A549 (cell line): ENCODE measurements at regions not wholly inside any gene's neighbourhood (a gene's known extent, or its start where the extent isn't known, plus 50 kb on each side); places are given as distances from the start of the nearest gene placed in this dataset.

Experiments used
- ATAC-seq, 2 experiments: fragments of 200-7000 bp in 1 of 2; fragments of >200 bp in 1 of 2; cut with Nextera tagmentation in 1 of 2; cut with Tn5 transposase in 1 of 2; 3 replicates each; pipeline versions ENCODE4 v1.8.0 to v1.9.1; 2018 to 2020; ENCODE audit warnings: mild to moderate bottlenecking in 1 of 2, moderate library complexity in 1 of 2
- CTCF ChIA-PET: fragments of 300-600 bp; sonication (Branson Sonifier 250); formaldehyde crosslinking; extraction: SDS; loops from one replicate; lab custom pipeline; 2021; ENCODE audit warnings: antibody characterized with exemption, inconsistent platforms; lab: Yijun Ruan, JAX
- POLR2A ChIA-PET: fragments of 350-600 bp; formaldehyde crosslinking; extraction: SDS; loops from one replicate; lab custom pipeline; 2021; ENCODE audit warnings: antibody characterized with exemption, inconsistent platforms; lab: Yijun Ruan, JAX
- DNase-seq, 2 experiments: peaks; one replicate each; pipeline versions ENCODE4 v3.0.0 to v3.0.0-alpha.2; 2011 to 2016; ENCODE audit warnings: low read depth in 1 of 2, low spot score in 1 of 2
- FAIRE-seq: peaks from 2 replicates; lab custom pipeline; 2011; peaks lifted over from hg19 to GRCh38; lab: Jason Lieb, UNC
- H3K27ac ChIP-seq, 2 experiments: fragments of >200 bp; sonication (Bioruptor Twin); formaldehyde crosslinking; 3 replicates each; pipeline ENCODE4 v1.5.1; 2016 to 2017
- H3K4me1 ChIP-seq: fragments of >200 bp; sonication (Bioruptor Twin); formaldehyde crosslinking; 3 replicates; pipeline ENCODE4 v1.6.1; 2016
- H3K4me2 ChIP-seq: fragments of >200 bp; sonication (Bioruptor Twin); formaldehyde crosslinking; 3 replicates; pipeline ENCODE4 v1.6.1; 2016
- H3K4me3 ChIP-seq: fragments of >200 bp; sonication (Bioruptor Twin); formaldehyde crosslinking; 3 replicates; pipeline ENCODE4 v1.5.1; 2016
- H3K9me3 ChIP-seq: fragments of >200 bp; sonication (Bioruptor Twin); formaldehyde crosslinking; 3 replicates; pipeline ENCODE4 v1.6.1; 2016
- BHLHE40 ChIP-seq: IDR thresholded peaks from 2 replicates; pipeline ENCODE4 v1.6.1; 2012; ENCODE audit warnings: low read depth, low read length, inconsistent platforms
- CHD2 ChIP-seq: fragments of 150-350 bp; IDR thresholded peaks from 2 replicates; pipeline ENCODE4 v1.6.1; 2014; ENCODE audit warnings: low read length; ENCODE audit not compliant: partially characterized antibody
- EHF ChIP-seq: fragments of 250-450 bp; sonication (Bioruptor Pico); IDR thresholded peaks from 2 replicates; pipeline ENCODE4 v1.5.0; 2020; ENCODE audit warnings: mild to moderate bottlenecking
- EHMT2 ChIP-seq: fragments of 200-600 bp; sonication (generic); IDR thresholded peaks from 2 replicates; pipeline ENCODE4 v1.6.1; 2016; ENCODE audit warnings: antibody characterized with exemption, low read depth, mild to moderate bottlenecking, moderate library complexity
- ELK1 ChIP-seq: fragments of 150-350 bp; IDR thresholded peaks from 2 replicates; pipeline ENCODE4 v1.6.1; 2014; ENCODE audit warnings: low read depth, mild to moderate bottlenecking, low read length
- ESRRA ChIP-seq: fragments of 150-350 bp; IDR thresholded peaks from 2 replicates; pipeline ENCODE4 v1.6.1; 2014; ENCODE audit warnings: mild to moderate bottlenecking, low read length, borderline replicate concordance
- HDAC2 ChIP-seq: fragments of 200-600 bp; sonication (generic); IDR thresholded peaks from 2 replicates; pipeline ENCODE4 v1.6.1; 2016
- HEYL ChIP-seq: fragments of 250-450 bp; sonication (Bioruptor Pico); IDR thresholded peaks from 2 replicates; pipeline ENCODE4 v1.8.0; 2021; ENCODE audit warnings: mild to moderate bottlenecking, moderate library complexity
- HOXA7 ChIP-seq: fragments of 250-450 bp; sonication (Bioruptor Pico); IDR thresholded peaks from 2 replicates; pipeline ENCODE4 v1.5.0; 2020; ENCODE audit warnings: mild to moderate bottlenecking, moderate library complexity
- HOXB13 ChIP-seq: fragments of 250-450 bp; sonication (Bioruptor Pico); IDR thresholded peaks from 2 replicates; pipeline ENCODE4 v1.5.0; 2020; ENCODE audit warnings: low read depth, mild to moderate bottlenecking, moderate library complexity
- HOXB5 ChIP-seq: fragments of 250-450 bp; sonication (Bioruptor Pico); IDR thresholded peaks from 2 replicates; pipeline ENCODE4 v1.5.0; 2020; ENCODE audit warnings: mild to moderate bottlenecking, moderate library complexity
- JUN ChIP-seq, 2 experiments: fragments of >200 bp; sonication (Bioruptor Twin); formaldehyde crosslinking; IDR thresholded peaks; 2 replicates in 1 of 2; 3 replicates in 1 of 2; pipeline ENCODE4 v1.6.1; 2016 to 2017
- JUNB ChIP-seq: fragments of >200 bp; sonication (Bioruptor Twin); formaldehyde crosslinking; IDR thresholded peaks from 2 replicates; pipeline ENCODE4 v1.6.1; 2016
- MAFK ChIP-seq: fragments of 450-650 bp; IDR thresholded peaks from 2 replicates; pipeline ENCODE4 v1.6.1; 2014; ENCODE audit not compliant: partially characterized antibody
- NFE2L2 ChIP-seq: fragments of 150-350 bp; conservative IDR thresholded peaks from 2 replicates; pipeline ENCODE4 v1.6.1; 2014; ENCODE audit warnings: low read length
- POLR2A ChIP-seq: IDR thresholded peaks from 2 replicates; pipeline ENCODE4 v1.6.1; 2012; ENCODE audit warnings: mild to moderate bottlenecking, low read length
- POLR2AphosphoS2 ChIP-seq: conservative IDR thresholded peaks from 2 replicates; pipeline ENCODE4 v1.6.1; 2012; ENCODE audit warnings: low read length, improper control_type of control experiment, inconsistent platforms
- RCOR1 ChIP-seq: fragments of 150-350 bp; IDR thresholded peaks from 2 replicates; pipeline ENCODE4 v1.6.1; 2014; ENCODE audit warnings: antibody characterized with exemption, low read length, low read depth
- RNF2 ChIP-seq: fragments of 200-600 bp; sonication (generic); IDR thresholded peaks from 2 replicates; pipeline ENCODE4 v1.6.1; 2016; ENCODE audit warnings: low read depth, mild to moderate bottlenecking, antibody characterized with exemption, moderate library complexity, borderline replicate concordance
- SMC3 ChIP-seq: fragments of >200 bp; sonication (Bioruptor Twin); formaldehyde crosslinking; IDR thresholded peaks from 3 replicates; pipeline ENCODE4 v1.6.1; 2018; ENCODE audit warnings: inconsistent platforms
- SREBF2 ChIP-seq: fragments of 450-650 bp; IDR thresholded peaks from 2 replicates; pipeline ENCODE4 v1.6.1; 2014; ENCODE audit warnings: mild to moderate bottlenecking, moderate library complexity
- TFCP2L1 ChIP-seq: fragments of 250-450 bp; sonication (Bioruptor Pico); IDR thresholded peaks from 2 replicates; pipeline ENCODE4 v1.5.0; 2021; ENCODE audit warnings: mild to moderate bottlenecking
- USF2 ChIP-seq: fragments of 450-650 bp; IDR thresholded peaks from 2 replicates; pipeline ENCODE4 v1.6.1; 2014; ENCODE audit warnings: antibody characterized with exemption
- ZFP36 ChIP-seq: fragments of 450-650 bp; IDR thresholded peaks from 2 replicates; pipeline ENCODE4 v1.6.1; 2014; ENCODE audit warnings: borderline replicate concordance; ENCODE audit not compliant: partially characterized antibody
- WGBS: methylation state at CpG from one replicate; pipeline ENCODE4 v1.1.6; 2017; ENCODE audit errors: missing lambda C conversion rate; 5-methylcytosine and 5-hydroxymethylcytosine counted together
- TF ChIP-seq, protein P1 (sequence below): fragments of >200 bp; sonication (Bioruptor Twin); formaldehyde crosslinking; IDR thresholded peaks from 3 replicates; pipeline ENCODE4 v1.5.1; 2016
- TF ChIP-seq, protein P2 (sequence below): fragments of 250-450 bp; sonication (Bioruptor Pico); IDR thresholded peaks from 2 replicates; pipeline ENCODE4 v1.5.0; 2021; ENCODE audit warnings: mild to moderate bottlenecking, moderate library complexity, borderline replicate concordance
- TF ChIP-seq, protein P3 (sequence below): IDR thresholded peaks from 2 replicates; pipeline ENCODE4 v1.6.1; 2012
- TF ChIP-seq, protein P4 (sequence below): fragments of >200 bp; sonication (Bioruptor Twin); formaldehyde crosslinking; IDR thresholded peaks from 3 replicates; pipeline ENCODE4 v1.6.1; 2016
- TF ChIP-seq, protein P5 (sequence below): fragments of >200 bp; sonication (Bioruptor Twin); formaldehyde crosslinking; IDR thresholded peaks from 2 replicates; pipeline ENCODE4 v1.6.1; 2016

DNA sequence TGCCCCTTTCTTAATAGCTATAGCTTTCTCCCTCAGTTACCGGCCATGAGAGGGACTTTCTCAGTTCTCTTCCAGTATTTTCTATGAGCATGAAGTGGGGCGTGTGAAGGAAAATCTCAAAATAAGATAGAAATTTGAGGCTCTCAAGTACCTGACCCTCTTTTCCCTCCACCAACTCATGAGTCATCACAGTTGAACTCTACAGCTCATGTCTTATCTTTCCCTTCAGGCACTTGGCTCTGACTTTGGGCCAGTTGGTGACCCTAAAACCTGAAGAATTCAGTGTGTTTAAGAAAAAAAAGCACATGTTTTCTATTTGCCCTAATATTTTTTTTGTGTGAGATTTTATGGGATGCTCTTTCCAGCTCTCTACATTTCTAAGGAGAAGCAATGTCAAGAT lies 896.7 kb upstream of the ZEB2 start:
- Histone ChIP-seq H3K4me1 (no peaks in the 10 kb centered on the region), H3K27ac (no peak overlapping the region), H3K4me2 (no peak overlapping the region), H3K4me3 (no peak overlapping the region), H3K9me3 (peaks cover 6% of the 10 kb centered on the region; the same call in 2 of the 3 replicates)
- POLR2A ChIA-PET, result interaction anchor here (0.6 kb wide), 1 partner anchor 898 kb away, joined by 6 read pairs; no protein-coding TSS in a partner anchor
- FAIRE-seq (no peak), ATAC-seq (no peak), DNase-seq (no peak)
- TF ChIP-seq SREBF2, result no peak
- TF ChIP-seq, protein P1, sequence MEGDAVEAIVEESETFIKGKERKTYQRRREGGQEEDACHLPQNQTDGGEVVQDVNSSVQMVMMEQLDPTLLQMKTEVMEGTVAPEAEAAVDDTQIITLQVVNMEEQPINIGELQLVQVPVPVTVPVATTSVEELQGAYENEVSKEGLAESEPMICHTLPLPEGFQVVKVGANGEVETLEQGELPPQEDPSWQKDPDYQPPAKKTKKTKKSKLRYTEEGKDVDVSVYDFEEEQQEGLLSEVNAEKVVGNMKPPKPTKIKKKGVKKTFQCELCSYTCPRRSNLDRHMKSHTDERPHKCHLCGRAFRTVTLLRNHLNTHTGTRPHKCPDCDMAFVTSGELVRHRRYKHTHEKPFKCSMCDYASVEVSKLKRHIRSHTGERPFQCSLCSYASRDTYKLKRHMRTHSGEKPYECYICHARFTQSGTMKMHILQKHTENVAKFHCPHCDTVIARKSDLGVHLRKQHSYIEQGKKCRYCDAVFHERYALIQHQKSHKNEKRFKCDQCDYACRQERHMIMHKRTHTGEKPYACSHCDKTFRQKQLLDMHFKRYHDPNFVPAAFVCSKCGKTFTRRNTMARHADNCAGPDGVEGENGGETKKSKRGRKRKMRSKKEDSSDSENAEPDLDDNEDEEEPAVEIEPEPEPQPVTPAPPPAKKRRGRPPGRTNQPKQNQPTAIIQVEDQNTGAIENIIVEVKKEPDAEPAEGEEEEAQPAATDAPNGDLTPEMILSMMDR, result no peak
- TF ChIP-seq HOXB5 (CRISPR knock-in tag), result no peak
- TF ChIP-seq ESRRA, result no peak
- TF ChIP-seq HDAC2, result no peak
- TF ChIP-seq HEYL (CRISPR knock-in tag), result no peak
- no peak for TF ChIP-seq USF2
- no peak for TF ChIP-seq ZFP36
- TF ChIP-seq BHLHE40, result no peak
- no peak for TF ChIP-seq ELK1
- TF ChIP-seq JUNB, result no peak
- no peak for TF ChIP-seq MAFK
- TF ChIP-seq HOXB13 (CRISPR knock-in tag), result no peak
- TF ChIP-seq, protein P2, sequence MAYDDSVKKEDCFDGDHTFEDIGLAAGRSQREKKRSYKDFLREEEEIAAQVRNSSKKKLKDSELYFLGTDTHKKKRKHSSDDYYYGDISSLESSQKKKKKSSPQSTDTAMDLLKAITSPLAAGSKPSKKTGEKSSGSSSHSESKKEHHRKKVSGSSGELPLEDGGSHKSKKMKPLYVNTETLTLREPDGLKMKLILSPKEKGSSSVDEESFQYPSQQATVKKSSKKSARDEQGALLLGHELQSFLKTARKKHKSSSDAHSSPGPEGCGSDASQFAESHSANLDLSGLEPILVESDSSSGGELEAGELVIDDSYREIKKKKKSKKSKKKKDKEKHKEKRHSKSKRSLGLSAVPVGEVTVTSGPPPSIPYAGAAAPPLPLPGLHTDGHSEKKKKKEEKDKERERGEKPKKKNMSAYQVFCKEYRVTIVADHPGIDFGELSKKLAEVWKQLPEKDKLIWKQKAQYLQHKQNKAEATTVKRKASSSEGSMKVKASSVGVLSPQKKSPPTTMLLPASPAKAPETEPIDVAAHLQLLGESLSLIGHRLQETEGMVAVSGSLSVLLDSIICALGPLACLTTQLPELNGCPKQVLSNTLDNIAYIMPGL (CRISPR knock-in tag), result no peak
- no peak for TF ChIP-seq HOXA7 (CRISPR knock-in tag)
- WGBS, result 69% methylated on average over 2 of the region's 2 CpGs
- CTCF ChIA-PET, result no interaction called here

- no peak for FAIRE-seq
- H3K27ac ChIP-seq, result no peak overlapping the region
- H3K4me1 ChIP-seq, result no peaks in the 10 kb centered on the region
- peak in 1 of 2 experiments; percentile 6 for DNase-seq
- POLR2A ChIA-PET, result no interaction called here
- H3K9me3 ChIP-seq, result no peaks in the 10 kb centered on the region; the same call in 2 of the 3 replicates
- TF ChIP-seq CHD2 (no peak), SMC3 (no peak), JUN (IDR thresholded peaks at IDR 0.05) (no peak), TFCP2L1 (no peak), POLR2A (no peak), RNF2 (no peak), ZFP36 (no peak), RCOR1 (no peak), EHMT2 (no peak), NFE2L2 (no peak), EHF (CRISPR knock-in tag) (no peak), POLR2AphosphoS2 (no peak)
- TF ChIP-seq, protein P3, sequence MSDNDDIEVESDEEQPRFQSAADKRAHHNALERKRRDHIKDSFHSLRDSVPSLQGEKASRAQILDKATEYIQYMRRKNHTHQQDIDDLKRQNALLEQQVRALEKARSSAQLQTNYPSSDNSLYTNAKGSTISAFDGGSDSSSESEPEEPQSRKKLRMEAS, result no peak
- TF ChIP-seq, protein P4, sequence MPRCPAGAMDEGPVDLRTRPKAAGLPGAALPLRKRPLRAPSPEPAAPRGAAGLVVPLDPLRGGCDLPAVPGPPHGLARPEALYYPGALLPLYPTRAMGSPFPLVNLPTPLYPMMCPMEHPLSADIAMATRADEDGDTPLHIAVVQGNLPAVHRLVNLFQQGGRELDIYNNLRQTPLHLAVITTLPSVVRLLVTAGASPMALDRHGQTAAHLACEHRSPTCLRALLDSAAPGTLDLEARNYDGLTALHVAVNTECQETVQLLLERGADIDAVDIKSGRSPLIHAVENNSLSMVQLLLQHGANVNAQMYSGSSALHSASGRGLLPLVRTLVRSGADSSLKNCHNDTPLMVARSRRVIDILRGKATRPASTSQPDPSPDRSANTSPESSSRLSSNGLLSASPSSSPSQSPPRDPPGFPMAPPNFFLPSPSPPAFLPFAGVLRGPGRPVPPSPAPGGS, result no peak
- TF ChIP-seq, protein P5, sequence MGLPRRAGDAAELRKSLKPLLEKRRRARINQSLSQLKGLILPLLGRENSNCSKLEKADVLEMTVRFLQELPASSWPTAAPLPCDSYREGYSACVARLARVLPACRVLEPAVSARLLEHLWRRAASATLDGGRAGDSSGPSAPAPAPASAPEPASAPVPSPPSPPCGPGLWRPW, result no peak
- TF ChIP-seq, all 56 proteins: peak for 0
- CTCF ChIA-PET, result no interaction called here
- Histone ChIP-seq H3K4me3 (no peak overlapping the region), H3K4me2 (no peak overlapping the region)
- 21% methylated on average over 1 of the region's 1 CpG for WGBS
- ATAC-seq, result no peak
Observed at GRCh38 chr2:145415151-145415550, 895.2 kb upstream of the ZEB2 start.
